HEK293T (cell line): ENCODE measurements at regions not wholly inside any gene's neighbourhood (a gene's known extent, or its start where the extent isn't known, plus 50 kb on each side); places are given as distances from the start of the nearest gene placed in this dataset.

Source experiments
- ARNT ChIP-seq: fragments of 450-650 bp; IDR thresholded peaks from 2 replicates; pipeline ENCODE4 v1.6.1; 2017; ENCODE audit warnings: mild to moderate bottlenecking
- FOXM1 ChIP-seq: fragments of 450-650 bp; IDR thresholded peaks from 2 replicates; pipeline ENCODE4 v1.6.1; 2017; ENCODE audit warnings: mild to moderate bottlenecking, borderline replicate concordance

DNA sequence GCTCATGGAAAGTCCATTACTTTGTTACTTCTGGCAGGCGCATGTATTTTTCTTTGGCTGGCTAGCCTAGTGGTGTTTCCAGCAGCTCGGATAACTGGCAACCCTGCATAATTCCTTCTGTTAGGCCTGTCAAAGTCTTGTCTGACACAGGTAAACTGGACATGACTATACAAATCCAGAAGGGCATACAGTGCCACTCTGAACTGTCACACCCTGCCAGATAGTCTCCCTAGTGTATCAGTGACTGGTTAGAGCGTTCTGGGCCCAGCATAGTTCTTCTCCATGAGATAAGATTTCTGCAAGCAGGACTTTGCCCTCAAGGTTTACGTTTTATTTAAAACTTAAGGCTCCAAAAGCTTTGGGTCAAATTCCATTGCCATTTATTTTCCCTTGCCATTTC lies 177.7 kb upstream of the GORAB start:
- TF ChIP-seq ARNT (no peak), FOXM1 (no peak)
